GM18511 (cell line): ENCODE measurements at regions not wholly inside any gene's neighbourhood (a gene's known extent, or its start where the extent isn't known, plus 50 kb on each side); places are given as distances from the start of the nearest gene placed in this dataset.
"Not testable (repeated sequence)": the region's sequence is repeated elsewhere in the genome, so short reads cannot be mapped to it uniquely, and the experiment has no call there.

Experiments used
- ATAC-seq: cut with Tn5 transposase; IDR thresholded peaks from one replicate; pipeline ENCODE4 v1.9.1; 2021; ENCODE audit warnings: mild to moderate bottlenecking, moderate library complexity; ENCODE audit not compliant: unreplicated experiment

GRCh38 chr7:67878808-67879207, 882.2 kb downstream of the TYW1 start:
- ATAC-seq: no peak

GRCh38 chr7:67882843-67883242, 886.2 kb downstream of the TYW1 start:
- no peak for ATAC-seq

- ATAC-seq: no peak
Measured at GRCh38 chr7:67890316-67890715, 893.7 kb downstream of the TYW1 start.

GRCh38 chr7:67894746-67895145, 898.1 kb downstream of the TYW1 start:
- ATAC-seq: no peak

- ATAC-seq: no peak
Measured at GRCh38 chr7:67896721-67897120, 900.1 kb downstream of the TYW1 start.

- ATAC-seq: no peak
Measured at GRCh38 chr7:67900456-67900855, 903.8 kb downstream of the TYW1 start.

GRCh38 chr7:67901808-67902480, 905.3 kb downstream of the TYW1 start:
- no peak for ATAC-seq

- ATAC-seq: no peak
Measured at GRCh38 chr7:67907792-67908191, 911.2 kb downstream of the TYW1 start.

- ATAC-seq: no peak
Measured at GRCh38 chr7:67912437-67912836, 915.8 kb downstream of the TYW1 start.

- ATAC-seq: no peak
Measured at GRCh38 chr7:67913604-67914003, 917.0 kb downstream of the TYW1 start.

GRCh38 chr7:67916111-67916510, 919.5 kb downstream of the TYW1 start:
- not testable (repeated sequence) for ATAC-seq

- no peak for ATAC-seq
Measured at GRCh38 chr7:67916571-67917436, 920.2 kb downstream of the TYW1 start.

- no peak for ATAC-seq
Measured at GRCh38 chr7:67917437-67917755, 920.8 kb downstream of the TYW1 start.

- ATAC-seq: no peak
Measured at GRCh38 chr7:67918158-67918557, 921.5 kb downstream of the TYW1 start.

GRCh38 chr7:67923286-67923685, 926.7 kb downstream of the TYW1 start:
- ATAC-seq: no peak

GRCh38 chr7:67928141-67928540, 931.5 kb downstream of the TYW1 start:
- no peak for ATAC-seq

- ATAC-seq: not testable (repeated sequence)
Measured at GRCh38 chr7:67936447-67936846, 939.8 kb downstream of the TYW1 start.

GRCh38 chr7:67940400-67940799, 943.8 kb downstream of the TYW1 start:
- ATAC-seq: no peak

GRCh38 chr7:67947191-67947590, 950.6 kb downstream of the TYW1 start:
- ATAC-seq: no peak

- no peak for ATAC-seq
Measured at GRCh38 chr7:67947646-67948045, 951.0 kb downstream of the TYW1 start.

- no peak for ATAC-seq
Measured at GRCh38 chr7:67950321-67951083, 953.9 kb downstream of the TYW1 start.

GRCh38 chr7:67955061-67955460, 958.4 kb downstream of the TYW1 start:
- no peak for ATAC-seq
